GM19455 (cell line): ENCODE measurements at regions not wholly inside any gene's neighbourhood (a gene's known extent, or its start where the extent isn't known, plus 50 kb on each side); places are given as distances from the start of the nearest gene placed in this dataset.
"Not testable (repeated sequence)": the region's sequence is repeated elsewhere in the genome, so short reads cannot be mapped to it uniquely, and the experiment has no call there.

Source experiments
- ATAC-seq: cut with Tn5 transposase; IDR thresholded peaks from one replicate; pipeline ENCODE4 v1.9.1; 2021; ENCODE audit not compliant: unreplicated experiment

DNA sequence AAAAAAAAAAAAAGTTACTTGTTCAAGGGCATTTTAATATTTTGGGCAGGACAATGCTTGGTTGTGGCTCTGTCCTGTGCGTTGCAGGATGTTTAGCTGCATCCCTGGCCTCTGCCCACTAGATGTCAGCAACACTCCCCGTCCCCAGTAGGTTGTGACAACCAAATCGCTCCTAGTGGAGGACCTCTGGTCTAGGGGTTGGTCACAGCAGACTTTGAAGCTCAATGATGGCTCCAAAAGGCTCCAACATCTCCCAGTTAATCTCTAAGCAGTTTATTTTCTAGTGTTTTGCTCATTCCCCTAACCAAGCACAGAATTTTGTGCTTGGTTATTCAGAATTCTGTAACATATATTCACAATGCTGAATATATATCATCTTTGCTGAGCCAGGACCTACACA is 67.0 kb downstream of the CHRNA1 start:
- no peak for ATAC-seq

DNA sequence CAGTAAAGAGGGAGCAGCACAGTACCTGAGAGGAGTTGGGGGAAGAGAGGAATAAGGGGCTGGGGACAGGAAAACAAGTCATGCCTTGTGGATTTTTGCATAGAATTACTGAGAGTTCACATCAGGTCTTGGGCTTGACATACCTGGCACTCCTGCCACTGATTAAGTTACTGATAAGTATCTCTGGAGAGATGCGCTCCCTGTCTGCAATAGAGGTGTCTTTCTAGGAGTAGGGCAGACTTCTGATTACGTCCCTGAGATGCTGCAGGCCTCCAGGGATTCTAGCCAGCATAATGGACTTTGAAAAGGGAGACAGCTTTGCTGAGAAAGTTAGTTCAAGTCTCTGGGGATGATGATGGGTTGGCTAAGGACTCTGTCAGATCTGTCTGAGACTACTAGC is 69.4 kb downstream of the CHRNA1 start:
- no peak for ATAC-seq

DNA sequence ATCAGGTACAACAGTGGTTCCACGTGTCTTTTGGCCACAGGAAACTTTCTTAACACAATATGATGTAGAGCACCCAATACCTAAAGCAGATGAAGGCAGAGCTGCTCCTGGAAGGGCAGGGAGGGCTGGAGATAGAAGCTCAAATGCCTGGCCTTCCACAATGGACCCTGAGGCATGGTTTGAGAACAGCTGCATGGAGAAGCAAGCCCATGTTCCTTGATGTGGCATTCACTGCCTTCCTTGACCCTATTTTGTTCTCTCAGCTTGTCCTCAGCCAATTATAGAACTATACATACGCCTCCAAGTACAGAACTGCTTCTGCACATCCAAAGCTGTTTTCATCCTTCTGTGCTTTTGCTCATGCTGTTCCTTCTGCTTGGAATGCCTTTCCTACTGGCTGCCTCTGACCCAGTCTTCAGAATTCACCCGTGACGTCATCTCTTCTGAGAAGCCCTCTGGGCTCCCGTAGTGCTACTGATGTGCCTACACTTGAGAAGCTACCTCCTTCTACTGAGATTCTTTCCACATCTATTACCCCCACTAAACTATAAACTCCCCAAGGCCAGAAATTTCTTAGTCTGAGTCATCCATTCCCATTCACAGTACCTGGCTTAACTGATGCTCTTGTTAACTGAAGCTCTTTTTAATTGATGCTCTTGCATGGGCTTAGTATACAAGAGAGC is 69.9 kb downstream of the CHRNA1 start:
- no peak for ATAC-seq

DNA sequence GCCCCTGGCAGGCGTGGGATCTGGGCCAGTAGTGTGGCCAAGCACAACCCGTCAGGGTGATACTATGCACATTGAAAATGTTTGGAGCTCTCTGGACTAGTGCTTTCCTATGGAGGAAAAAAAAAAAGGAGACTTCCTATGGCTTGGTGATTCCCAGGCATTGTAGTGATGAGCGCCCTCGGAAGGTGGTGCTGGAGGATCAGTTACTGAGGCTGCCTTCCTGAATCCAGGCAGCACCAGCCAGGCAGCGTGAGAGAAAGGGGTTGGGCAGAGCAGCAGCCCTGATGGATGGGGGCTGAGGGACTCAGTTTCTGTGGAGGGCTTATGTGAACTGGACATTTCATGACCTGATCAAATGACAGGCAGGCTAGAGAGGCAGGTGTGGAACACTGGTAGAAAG is 70.9 kb downstream of the CHRNA1 start:
- no peak for ATAC-seq

DNA sequence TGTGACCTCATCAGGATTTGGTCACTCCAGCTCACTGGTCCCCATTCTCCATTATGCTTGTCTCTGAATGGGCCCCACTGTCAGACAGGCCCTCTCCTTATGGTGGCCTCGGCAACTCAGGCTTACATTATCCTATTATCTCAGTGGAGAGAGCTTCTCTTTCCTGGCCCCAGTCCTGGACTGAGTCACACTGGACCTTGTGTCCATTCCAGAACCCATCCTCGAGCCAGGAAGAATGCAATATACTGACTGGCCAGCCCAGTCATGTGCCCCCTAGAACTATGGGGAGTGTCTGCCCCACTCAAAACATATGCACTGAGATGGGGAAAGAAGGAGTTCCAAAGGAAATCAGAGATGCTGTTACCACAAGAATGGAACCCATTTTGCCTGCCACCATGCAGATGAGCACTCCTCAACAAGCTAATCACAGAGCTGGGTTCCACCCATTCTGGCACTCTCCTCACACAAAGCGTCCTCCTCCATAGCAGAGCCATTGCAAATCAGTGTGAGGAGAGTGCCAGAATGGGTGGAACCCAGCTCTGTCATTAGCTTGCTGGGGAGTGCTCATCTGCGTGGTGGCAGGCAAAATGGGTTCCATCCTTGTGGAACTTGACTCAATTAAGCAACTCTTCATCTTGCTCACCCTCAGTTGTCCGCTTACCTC is 71.9 kb downstream of the CHRNA1 start:
- ATAC-seq, result no peak

DNA sequence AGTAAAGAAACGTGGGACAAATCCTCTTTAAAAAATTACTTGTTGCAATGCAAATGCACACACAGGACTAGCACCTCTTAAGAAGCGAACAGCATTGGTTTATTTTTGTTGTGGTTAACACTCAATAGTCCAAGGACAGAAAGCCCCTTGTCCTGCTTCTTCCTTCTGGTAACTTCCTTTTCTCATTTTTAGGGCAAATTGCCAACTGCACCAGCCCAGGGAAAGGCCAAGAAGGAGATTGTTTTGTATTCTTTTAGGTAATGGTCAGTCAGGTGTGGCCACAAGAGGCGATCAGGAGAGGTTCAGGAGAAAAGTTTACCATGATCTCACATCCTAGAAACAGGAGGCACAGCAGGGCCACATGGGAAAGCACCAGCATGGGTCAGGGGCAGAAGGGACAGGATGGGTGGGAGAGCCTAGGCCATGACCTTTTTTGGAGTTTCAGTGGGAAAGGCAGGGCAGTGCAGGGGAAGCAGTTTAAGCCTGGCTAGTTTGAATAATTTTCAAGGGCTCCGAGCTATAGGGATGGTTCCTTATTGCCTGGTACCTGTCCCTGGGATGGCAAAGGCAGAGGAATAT is 73.0 kb downstream of the CHRNA1 start:
- ATAC-seq, result no peak

DNA sequence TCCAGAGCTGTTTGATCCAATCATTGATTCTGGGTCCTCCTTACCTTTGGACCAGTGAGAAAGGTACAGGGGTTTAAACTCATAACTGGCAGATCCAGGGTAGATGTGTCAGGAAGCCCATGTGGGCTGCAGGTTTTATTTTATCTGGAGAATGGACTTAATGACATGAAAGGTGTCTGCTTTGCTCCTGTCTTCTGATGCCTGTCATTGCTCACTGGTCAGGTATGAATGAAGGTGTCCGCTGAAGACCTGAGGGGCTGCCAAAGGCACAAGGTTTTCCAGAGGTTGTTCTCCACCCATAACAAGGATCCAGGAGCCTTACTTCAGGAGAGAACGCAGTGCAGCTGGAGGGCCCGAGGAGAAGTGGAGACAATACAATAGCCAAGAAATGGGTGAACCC is 74.2 kb downstream of the CHRNA1 start:
- ATAC-seq, result no peak

DNA sequence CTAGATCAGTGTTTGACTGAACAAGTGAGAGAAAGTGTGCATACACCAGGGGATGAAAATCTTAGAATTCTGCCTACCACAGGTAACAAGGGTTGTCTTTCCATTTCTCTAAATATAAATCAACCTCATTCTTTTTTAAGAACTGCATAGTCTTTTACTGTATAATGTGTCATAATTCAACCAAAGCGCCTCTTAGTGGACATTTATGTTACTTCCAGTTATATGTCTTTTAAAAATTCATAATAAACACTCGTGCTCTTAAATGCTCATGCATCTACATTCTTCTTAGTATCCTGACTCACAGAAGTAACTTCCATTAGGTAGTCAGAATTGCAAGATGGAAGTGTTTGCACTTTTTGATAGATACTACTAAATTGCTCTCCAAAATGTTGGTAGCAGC is 76.2 kb downstream of the CHRNA1 start:
- ATAC-seq, result peak; percentile 58

DNA sequence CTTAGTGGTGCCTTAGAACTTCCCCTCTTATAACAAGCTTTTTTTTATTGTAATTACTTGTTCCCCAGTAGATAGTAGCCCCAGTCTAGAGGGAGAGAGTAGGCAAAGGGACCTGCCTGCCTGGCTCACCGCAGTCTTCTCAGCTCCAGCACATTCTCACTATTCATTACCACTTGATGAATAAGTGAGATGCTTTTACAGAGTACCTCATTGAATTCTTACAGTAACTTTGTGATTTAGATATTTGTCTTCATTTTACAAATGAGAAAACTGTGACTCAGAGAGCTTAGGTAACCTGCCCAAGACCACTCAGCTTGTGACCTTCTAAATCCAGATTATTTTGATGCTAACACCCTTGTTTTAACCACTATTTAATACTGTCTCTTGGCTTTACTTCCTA is 77.8 kb downstream of the CHRNA1 start:
- no peak for ATAC-seq

DNA sequence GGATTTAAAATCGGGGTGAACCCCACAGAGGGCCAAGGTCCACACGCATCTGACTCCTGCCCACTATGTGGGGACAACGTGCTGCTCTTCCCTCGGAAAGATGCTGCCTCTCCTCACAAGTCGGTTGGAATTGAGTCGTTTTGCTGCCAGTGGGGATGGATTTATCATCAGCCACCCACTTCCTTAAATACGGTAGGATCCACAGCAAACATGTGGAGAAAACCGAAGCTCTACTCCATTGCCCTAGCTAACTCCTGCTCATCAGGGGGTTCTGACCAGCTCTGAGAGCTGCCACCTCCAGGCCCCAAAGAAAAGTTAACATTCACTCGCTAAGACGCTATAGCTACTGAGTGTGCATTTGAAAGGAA is 80.9 kb downstream of the CHRNA1 start:
- ATAC-seq, result no peak

DNA sequence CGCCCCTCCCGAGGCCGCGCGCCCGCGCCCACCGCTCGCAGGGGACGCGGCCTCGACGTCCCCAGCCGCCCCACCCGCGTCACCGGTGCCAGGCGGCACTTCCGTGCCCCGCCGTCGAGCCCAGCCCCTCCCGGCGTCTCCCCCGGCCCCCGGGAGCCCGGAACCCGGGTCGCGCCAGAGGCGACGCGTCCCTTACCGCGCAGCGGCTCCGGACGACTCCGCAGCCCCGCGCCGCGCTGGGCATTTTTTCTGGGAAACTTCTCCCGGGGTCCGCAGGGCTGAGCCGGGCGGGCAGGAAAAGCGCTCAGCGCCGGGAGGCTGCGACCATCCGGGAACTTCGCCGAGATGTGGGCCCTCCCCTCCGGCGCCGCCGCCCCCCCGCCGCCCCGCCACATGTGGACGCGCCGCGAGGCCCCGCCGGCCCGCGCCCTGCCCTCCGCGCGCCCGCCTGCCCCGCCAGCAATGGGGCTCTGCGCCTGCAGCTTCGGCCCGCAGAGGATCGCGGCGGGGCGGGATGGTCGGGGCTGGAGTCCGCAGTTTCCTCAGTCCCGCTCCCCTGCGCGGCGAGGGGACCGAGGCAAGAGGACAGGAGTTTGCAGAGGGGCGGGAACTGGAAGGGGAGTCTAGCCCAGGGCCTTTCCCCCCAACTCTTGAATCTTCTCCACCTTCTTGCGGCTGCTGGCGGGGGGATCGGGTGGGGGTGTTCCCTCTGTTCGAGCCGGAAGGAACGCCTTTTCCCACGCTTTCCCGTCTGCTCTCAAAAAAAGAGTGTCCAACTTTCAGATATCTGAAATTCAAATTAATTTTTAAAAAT is 81.5 kb downstream of the CHRNA1 start:
- ATAC-seq, result peak; percentile 57

DNA sequence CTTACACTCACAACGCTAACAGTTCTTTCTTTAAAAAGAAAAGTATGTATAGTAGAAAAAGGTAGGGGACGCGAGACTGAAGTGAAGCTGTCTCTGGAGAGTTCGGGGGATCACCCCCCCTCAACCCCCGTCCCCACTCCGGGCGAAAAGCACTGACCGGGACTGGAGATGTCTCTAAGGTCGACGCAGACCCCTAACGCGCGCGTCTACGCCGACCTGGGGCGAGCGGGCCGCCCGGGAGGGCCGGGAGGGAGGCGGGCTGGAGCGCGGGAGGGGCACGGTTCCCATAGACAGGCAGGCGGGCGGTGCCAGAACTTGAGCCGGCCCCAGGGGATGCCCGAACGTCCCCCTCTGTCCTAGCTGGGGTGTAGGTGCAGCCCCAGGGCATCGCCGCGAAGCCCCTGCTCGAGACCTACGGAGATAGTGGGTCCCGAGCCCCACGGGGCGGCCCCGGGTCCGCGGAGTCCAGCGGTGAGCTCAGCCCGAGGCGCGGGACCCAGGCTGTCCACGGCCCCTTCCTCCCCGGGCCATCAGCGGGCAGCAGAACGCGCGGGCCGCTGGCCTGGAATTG is 82.2 kb downstream of the CHRNA1 start:
- peak; percentile 46 for ATAC-seq

DNA sequence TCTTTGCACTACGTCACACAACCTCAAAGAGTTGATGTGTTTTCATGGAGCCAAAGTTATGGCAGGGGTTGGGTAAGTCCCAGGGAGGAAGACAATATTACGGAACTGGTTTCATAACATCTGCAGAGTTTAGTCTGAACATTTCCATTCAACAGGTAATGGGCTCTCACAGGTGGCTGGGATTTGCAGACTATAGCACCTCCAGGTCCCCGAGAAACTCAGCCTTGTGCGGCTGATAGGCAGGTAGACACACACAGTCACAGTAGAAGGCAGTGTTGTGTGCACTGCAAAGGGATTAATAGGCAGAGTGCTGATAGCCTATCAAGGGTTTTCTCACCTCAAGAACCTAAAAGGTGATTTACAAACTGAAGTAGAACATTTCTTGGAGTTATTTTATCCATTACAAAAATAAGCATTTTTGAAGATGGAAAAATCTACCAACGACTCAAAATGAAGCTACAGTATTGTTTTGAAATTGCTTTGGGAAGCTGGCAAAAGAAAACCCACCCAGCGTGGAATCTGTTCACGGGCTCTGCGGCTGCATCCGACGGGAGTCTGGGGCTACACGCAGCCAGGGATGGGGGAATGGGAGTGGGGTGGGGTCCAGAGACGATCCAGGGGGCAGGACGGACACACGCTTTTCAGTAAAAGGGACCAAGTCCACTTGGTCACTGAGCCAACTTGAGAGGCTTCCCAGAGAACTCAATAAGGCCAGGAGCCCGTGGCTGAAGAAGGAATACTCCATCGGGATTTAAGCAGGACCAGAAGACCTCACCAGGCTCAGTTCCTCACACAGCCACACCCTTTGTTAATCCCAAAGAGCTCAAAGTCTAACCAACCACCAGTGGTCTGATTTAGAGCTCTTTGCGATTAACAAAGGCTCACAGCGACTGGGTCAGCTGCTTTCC is 82.9 kb downstream of the CHRNA1 start:
- ATAC-seq, result no peak

DNA sequence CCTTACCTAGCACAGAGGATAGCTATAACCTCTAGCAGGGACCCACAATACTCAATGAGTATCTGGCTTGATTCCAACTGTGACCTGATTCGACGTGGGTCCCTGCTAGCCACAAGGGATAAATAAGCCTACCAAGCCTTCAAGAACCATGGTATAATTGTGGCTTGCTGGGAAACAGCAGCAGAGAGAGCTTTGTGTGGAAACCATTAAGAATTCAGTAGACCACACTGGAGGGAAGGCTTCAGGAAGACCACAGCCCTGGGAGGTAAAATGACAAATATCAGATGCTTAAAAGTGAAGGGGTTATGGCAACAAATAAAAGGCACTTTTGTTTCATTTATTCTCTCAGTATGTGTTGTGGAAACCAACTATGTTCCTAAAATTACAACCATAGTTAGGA is 82.6 kb upstream of the WIPF1 start:
- ATAC-seq, result no peak

DNA sequence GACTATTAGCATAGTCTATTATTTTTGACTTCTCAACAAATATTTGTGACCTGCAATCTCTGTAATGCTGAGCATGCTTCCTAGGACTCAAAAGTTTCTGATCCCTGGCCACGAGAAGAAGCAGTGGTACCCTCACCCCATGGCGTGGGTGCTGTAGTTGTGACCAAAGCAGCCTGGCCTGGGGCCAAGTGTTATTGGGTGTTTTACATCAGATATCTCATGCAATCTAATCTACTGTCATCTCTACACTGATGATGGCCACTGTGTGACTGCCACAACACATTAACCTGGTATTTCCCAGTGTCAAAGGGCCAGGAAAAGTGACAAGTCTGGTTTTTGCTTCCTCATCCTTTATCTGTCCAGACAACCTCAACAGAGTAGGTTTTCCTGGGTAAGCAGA is 80.8 kb upstream of the WIPF1 start:
- no peak for ATAC-seq

DNA sequence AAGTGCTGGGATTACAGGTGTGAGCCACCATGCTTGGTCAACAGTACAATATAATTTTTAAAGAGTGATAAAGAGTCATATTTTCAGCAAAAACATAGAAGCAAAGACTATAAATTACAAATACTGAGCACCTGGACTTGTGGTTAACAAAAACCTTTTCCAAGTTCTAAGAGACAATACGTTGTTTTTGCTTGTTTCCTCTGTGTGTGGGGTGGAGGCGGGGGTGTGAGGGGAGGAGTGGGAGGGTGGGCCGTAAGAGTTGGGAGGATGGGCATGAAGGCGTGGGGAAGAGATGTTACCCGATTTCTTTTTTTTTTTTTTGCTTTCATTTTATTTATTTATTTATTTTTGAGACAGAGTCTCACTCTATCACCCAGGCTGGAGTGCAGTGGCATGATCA is 78.0 kb upstream of the WIPF1 start:
- ATAC-seq, result no peak

DNA sequence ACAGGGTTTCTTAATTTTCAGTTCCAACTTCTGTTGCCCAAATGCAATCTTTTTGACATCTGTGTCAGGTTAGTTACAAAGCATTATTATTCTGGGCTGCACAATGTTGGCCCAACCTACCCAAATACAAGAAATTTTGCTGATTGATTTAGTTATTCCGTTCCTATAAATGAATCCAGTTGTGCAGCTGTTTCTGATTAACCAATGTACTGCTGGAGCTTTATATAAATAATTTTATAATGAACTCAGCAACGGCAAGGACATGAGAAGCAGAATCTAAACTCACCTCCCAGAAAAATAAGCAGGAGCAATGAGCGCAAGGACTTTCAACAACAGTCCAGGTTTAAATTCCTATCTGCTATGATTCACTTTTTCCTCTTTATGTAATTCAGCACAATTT is 76.3 kb upstream of the WIPF1 start:
- no peak for ATAC-seq

DNA sequence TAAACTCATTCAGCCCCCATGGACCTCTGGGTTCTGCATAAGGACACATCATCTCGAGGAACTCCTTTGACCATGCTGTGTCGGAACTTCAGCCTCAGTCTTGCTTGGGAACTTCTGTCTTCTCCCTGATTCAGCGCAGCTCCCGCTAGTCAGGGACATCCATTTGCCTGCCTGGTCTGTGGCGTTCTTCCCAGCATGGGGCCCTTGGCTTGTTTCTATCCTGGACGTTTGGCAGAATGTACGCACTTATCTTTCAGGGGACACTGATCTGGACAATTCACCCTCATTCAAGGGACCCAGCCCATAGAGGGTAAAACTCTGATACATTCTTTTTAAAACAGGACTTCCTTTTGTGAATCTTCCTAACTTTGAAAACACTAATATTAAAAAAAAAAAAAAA is 75.8 kb upstream of the WIPF1 start:
- ATAC-seq, result no peak

DNA sequence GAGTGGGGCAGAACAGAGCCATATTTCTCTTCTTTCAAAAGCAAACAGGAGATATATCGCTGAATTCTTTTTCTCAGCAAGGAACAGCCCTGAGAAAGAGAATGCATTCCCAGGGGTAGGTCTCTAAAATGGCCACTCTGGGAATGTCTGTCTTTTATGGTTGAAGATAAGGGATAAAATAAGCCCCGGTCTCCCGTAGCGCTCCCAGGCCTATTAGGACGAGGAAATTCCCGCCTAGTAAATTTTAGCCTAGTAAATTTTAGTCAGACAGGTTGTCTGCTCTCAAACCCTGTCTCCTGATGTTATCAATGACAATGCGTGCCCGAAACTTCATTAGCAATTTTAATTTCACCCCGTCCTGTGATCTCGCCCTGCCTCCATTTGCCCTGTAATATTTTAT is 73.9 kb upstream of the WIPF1 start:
- not testable (repeated sequence) for ATAC-seq

DNA sequence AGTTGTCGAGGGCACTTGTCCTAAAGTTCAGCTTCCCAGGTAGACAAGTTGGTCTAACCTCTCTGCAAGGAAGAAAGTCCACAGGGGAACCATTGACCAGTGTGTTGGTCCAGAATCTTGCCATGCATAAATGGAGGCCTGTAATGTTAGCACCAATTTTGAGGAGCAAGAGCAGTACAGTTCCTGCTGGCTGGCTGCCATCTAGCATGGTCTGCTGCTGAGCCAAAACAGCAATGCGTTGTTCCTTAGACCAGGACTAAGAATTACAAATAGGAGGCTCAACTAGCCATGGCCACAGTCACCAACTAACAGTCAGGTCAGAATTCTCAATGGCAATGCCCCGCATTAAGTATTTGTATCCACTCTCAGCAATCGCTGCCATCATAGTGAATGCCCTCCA is 72.8 kb upstream of the WIPF1 start:
- ATAC-seq, result no peak

DNA sequence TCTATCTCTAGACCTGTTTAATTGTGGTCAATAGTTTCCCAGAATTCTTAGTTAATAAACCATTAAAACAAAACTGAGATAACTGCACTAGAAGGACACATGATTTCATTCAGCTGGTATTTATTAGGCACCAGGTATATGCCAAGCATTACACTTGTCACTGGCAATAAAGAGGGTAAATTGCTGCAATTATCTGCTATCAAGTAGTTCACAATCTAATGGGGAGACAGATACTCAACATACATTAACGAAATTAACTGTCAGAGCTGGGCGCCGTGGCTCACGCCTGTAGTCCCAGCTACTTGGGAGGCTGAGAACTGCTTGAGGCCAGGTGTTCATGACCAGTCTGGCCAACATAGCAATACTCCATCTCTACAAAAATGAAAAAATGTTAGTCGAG is 71.7 kb upstream of the WIPF1 start:
- ATAC-seq, result no peak
